ENCODE measurements at regions not wholly inside any gene's neighbourhood (a gene's known extent, or its start where the extent isn't known, plus 50 kb on each side); places are given as distances from the start of the nearest gene placed in this dataset.

DNA sequence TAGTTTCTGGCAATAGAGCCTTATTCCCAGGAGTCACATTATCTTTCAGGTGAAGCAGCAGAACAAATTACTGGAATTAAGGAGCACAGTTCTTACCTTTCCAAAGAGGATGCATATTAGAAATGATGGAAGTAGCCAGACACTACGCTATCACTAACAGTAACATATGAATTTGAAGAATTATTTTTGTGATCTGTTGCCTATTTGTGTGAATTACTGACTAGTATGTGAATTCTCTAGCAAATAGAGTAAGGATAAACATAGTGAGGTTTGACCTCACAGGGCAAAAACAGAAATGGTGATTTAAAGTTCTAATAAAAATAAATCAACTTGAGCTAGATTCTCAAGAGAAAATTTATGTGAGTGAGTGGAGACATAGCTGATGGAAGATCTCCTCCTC lies 1299.3 kb downstream of the XPNPEP1 start:
- H3K36me3 ChIP-seq (ENCODE audit: control insufficient read depth in 2 of 2, insufficient read depth in 1 of 2, low read length in 2 of 2): no peaks in the 10 kb centered on the region
- TF ChIP-seq FEZF1 (tag by site-specific recombination; IDR thresholded peaks at IDR 0.05): no peak
- no peak for TF ChIP-seq ZIC2 (tag by site-specific recombination; IDR thresholded peaks at IDR 0.05)
- TF ChIP-seq, protein P1, sequence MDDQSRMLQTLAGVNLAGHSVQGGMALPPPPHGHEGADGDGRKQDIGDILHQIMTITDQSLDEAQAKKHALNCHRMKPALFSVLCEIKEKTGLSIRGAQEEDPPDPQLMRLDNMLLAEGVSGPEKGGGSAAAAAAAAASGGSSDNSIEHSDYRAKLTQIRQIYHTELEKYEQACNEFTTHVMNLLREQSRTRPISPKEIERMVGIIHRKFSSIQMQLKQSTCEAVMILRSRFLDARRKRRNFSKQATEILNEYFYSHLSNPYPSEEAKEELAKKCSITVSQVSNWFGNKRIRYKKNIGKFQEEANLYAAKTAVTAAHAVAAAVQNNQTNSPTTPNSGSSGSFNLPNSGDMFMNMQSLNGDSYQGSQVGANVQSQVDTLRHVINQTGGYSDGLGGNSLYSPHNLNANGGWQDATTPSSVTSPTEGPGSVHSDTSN (CRISPR knock-in tag; IDR thresholded peaks at IDR 0.05): no peak
- TF ChIP-seq, protein P2, sequence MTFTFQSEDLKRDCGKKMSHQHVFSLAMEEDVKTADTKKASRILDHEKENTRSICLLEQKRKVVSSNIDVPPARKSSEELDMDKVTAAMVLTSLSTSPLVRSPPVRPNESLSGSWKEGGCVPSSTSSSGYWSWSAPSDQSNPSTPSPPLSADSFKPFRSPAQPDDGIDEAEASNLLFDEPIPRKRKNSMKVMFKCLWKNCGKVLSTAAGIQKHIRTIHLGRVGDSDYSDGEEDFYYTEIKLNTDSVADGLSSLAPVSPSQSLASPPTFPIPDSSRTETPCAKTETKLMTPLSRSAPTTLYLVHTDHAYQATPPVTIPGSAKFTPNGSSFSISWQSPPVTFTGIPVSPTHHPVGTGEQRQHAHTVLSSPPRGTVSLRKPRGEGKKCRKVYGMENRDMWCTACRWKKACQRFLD (tag by site-specific recombination; IDR thresholded peaks at IDR 0.05): no peak
- H3K9me3 ChIP-seq (ENCODE audit: control insufficient read depth, insufficient read depth, low read depth, low read length): no peaks in the 10 kb centered on the region
- H3K4me1 ChIP-seq (ENCODE audit: control insufficient read depth, insufficient read depth, low read length): no peaks in the 10 kb centered on the region
- no peak overlapping the region for H3K27ac ChIP-seq (ENCODE audit: extremely low read depth, low read depth, low read length)
- POLR2A ChIA-PET: no interaction called here
- no peak overlapping the region for H3K4me3 ChIP-seq (ENCODE audit: low read depth, low read length)
- CTCF ChIA-PET: no interaction called here

DNA sequence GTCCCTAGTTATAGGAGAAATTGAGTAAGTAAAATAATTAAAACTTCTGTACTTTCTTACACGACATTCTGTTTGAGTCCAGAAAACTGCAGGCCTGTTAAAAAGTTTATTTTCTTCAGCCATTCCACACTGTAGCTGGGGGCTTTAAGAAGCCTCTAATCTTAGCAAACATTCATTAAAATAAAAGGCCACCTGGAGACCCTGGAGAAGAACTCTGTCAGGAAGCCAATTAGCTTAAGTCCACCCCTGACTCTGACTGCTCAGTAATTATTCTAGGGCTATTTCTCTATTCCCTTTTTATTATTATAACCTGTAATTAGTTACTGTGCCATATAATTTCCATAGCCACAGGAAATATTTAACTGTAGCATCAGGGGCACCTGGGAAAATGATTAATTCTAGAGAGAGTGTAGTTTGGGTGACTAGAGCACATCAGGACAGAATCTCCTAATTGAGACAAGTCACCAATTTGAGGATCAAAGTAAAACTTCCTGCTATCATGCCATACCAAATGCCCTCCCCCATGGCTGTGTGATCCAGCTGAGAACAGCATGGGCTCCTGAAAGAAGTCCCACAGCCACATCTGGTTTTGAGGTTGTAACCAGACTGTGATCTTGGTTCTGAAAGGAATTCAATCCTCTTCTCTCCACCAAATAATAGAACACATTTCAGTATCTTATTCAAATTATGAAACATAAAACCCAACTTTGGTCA lies 1302.3 kb downstream of the XPNPEP1 start:
- ChIA-PET POLR2A (no interaction called here), CTCF (no interaction called here)
- Histone ChIP-seq H3K4me1 (ENCODE audit: control insufficient read depth, insufficient read depth, low read length) (no peaks in the 10 kb centered on the region), H3K9me3 (ENCODE audit: control insufficient read depth, insufficient read depth, low read depth, low read length) (no peaks in the 10 kb centered on the region), H3K27ac (ENCODE audit: extremely low read depth, low read depth, low read length) (no peak overlapping the region), H3K4me3 (ENCODE audit: low read depth, low read length) (no peak overlapping the region), H3K36me3 (ENCODE audit: control insufficient read depth in 2 of 2, insufficient read depth in 1 of 2, low read length in 2 of 2) (no peaks in the 10 kb centered on the region)
- TF ChIP-seq, protein P3, sequence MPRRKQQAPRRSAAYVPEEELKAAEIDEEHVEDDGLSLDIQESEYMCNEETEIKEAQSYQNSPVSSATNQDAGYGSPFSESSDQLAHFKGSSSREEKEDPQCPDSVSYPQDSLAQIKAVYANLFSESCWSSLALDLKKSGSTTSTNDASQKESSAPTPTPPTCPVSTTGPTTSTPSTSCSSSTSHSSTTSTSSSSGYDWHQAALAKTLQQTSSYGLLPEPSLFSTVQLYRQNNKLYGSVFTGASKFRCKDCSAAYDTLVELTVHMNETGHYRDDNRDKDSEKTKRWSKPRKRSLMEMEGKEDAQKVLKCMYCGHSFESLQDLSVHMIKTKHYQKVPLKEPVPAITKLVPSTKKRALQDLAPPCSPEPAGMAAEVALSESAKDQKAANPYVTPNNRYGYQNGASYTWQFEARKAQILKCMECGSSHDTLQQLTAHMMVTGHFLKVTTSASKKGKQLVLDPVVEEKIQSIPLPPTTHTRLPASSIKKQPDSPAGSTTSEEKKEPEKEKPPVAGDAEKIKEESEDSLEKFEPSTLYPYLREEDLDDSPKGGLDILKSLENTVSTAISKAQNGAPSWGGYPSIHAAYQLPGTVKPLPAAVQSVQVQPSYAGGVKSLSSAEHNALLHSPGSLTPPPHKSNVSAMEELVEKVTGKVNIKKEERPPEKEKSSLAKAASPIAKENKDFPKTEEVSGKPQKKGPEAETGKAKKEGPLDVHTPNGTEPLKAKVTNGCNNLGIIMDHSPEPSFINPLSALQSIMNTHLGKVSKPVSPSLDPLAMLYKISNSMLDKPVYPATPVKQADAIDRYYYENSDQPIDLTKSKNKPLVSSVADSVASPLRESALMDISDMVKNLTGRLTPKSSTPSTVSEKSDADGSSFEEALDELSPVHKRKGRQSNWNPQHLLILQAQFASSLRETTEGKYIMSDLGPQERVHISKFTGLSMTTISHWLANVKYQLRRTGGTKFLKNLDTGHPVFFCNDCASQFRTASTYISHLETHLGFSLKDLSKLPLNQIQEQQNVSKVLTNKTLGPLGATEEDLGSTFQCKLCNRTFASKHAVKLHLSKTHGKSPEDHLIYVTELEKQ (tag by site-specific recombination; IDR thresholded peaks at IDR 0.05; ENCODE audit: borderline replicate concordance): no peak
- no peak for TF ChIP-seq ZNF112 (tag by site-specific recombination; IDR thresholded peaks at IDR 0.05)
- no peak for TF ChIP-seq ZNF514 (tag by site-specific recombination; IDR thresholded peaks at IDR 0.05)
- TF ChIP-seq ZNF776 (tag by site-specific recombination; IDR thresholded peaks at IDR 0.05; ENCODE audit: borderline replicate concordance): no peak
- no peak for TF ChIP-seq YY2 (tag by site-specific recombination; IDR thresholded peaks at IDR 0.05)
- TF ChIP-seq, protein P4, sequence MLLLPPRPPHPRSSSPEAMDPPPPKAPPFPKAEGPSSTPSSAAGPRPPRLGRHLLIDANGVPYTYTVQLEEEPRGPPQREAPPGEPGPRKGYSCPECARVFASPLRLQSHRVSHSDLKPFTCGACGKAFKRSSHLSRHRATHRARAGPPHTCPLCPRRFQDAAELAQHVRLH (tag by site-specific recombination; IDR thresholded peaks at IDR 0.05): no peak

DNA sequence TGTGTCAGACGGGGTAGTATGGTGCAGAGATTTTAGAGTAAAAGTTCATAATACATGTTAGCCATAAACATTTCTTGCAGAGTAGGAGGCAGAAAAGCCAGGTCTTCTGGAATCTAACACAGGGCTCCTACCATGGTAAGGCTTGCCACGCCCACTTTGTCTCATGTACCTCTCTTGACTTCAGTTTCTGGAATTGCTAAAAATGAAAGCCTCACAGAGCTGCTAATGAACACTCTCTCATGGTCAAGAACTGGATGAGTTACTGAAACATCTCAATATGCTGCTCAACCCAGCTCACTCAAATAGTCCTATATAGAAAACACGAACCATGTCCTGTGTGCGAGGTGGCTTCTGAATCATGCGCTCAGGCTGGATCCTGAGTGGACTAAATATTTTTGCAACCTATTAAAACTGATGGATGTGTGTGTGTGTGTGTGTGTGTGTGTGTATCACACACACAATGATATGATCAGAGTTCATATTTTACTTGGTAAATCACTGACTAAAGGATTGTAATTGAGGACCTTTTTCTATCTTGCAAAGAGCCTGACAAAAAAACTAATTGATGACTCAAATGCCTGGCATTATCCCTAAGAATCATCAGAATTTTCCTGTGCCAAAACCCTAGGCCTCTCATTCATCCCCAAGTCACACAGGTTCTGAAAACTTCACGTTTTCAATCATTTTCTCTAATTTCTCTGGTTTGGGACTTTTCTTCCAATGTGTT lies 1306.6 kb downstream of the XPNPEP1 start:
- TF ChIP-seq ZSCAN16 (tag by site-specific recombination; IDR thresholded peaks at IDR 0.05) (no peak), ZNF174 (tag by site-specific recombination; IDR thresholded peaks at IDR 0.05) (no peak), ZNF621 (tag by site-specific recombination; IDR thresholded peaks at IDR 0.05) (no peak), ZNF157 (tag by site-specific recombination; IDR thresholded peaks at IDR 0.05) (no peak), MEIS1 (CRISPR knock-in tag; IDR thresholded peaks at IDR 0.05; ENCODE audit: borderline replicate concordance) (no peak)
- TF ChIP-seq, protein P5, sequence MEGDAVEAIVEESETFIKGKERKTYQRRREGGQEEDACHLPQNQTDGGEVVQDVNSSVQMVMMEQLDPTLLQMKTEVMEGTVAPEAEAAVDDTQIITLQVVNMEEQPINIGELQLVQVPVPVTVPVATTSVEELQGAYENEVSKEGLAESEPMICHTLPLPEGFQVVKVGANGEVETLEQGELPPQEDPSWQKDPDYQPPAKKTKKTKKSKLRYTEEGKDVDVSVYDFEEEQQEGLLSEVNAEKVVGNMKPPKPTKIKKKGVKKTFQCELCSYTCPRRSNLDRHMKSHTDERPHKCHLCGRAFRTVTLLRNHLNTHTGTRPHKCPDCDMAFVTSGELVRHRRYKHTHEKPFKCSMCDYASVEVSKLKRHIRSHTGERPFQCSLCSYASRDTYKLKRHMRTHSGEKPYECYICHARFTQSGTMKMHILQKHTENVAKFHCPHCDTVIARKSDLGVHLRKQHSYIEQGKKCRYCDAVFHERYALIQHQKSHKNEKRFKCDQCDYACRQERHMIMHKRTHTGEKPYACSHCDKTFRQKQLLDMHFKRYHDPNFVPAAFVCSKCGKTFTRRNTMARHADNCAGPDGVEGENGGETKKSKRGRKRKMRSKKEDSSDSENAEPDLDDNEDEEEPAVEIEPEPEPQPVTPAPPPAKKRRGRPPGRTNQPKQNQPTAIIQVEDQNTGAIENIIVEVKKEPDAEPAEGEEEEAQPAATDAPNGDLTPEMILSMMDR (tag by site-specific recombination; IDR thresholded peaks at IDR 0.05): no peak

More for the DNA sequence above, 1306.6 kb downstream of the XPNPEP1 start:
- Histone ChIP-seq H3K27ac (ENCODE audit: extremely low read depth, low read depth, low read length) (no peak overlapping the region), H3K36me3 (ENCODE audit: control insufficient read depth in 2 of 2, insufficient read depth in 1 of 2, low read length in 2 of 2) (no peaks in the 10 kb centered on the region), H3K4me3 (ENCODE audit: low read depth, low read length) (no peak overlapping the region), H3K9me3 (ENCODE audit: control insufficient read depth, insufficient read depth, low read depth, low read length) (no peaks in the 10 kb centered on the region), H3K4me1 (ENCODE audit: control insufficient read depth, insufficient read depth, low read length) (no peaks in the 10 kb centered on the region)
- ChIA-PET POLR2A (no interaction called here), CTCF (no interaction called here)
